T1000 (cell line): ENCODE measurements at regions not wholly inside any gene's neighbourhood (a gene's known extent, or its start where the extent isn't known, plus 50 kb on each side); places are given as distances from the start of the nearest gene placed in this dataset.
A peak's percentile ranks its signal among the peaks of the same experiment; 100 is the strongest.

Experiments
- DNase-seq: peaks from one replicate; lab custom pipeline; 2025; ENCODE audit warnings: mixed read lengths; lab: John Stamatoyannopoulos, UW

- no peak for DNase-seq
Observed at GRCh38 chr4:31059753-31060522, 339.8 kb downstream of the PCDH7 start.

DNA sequence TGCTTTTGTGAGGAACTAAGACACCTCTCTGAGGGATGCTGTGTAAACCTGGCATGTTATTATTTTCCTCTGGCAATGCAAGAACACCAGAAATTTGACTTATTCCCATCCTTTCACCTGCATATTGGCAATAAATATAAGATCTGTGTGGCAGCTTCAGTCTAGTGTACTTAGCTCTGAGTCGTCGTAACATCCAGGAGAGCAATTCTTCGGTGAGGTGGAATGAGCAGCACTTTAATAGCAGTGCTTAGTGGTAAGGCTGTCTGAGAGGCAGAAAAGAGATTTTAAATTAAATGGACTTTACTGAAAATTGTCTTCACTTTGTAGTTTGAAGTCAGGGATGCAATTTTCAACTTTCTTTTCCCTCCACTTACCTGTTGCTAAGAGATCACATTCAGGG is 344.9 kb downstream of the PCDH7 start:
- DNase-seq: no peak

- no peak for DNase-seq
Observed at GRCh38 chr4:31068257-31069075, 348.3 kb downstream of the PCDH7 start.

- DNase-seq: no peak
Observed at GRCh38 chr4:31069151-31069550, 349.0 kb downstream of the PCDH7 start.

DNA sequence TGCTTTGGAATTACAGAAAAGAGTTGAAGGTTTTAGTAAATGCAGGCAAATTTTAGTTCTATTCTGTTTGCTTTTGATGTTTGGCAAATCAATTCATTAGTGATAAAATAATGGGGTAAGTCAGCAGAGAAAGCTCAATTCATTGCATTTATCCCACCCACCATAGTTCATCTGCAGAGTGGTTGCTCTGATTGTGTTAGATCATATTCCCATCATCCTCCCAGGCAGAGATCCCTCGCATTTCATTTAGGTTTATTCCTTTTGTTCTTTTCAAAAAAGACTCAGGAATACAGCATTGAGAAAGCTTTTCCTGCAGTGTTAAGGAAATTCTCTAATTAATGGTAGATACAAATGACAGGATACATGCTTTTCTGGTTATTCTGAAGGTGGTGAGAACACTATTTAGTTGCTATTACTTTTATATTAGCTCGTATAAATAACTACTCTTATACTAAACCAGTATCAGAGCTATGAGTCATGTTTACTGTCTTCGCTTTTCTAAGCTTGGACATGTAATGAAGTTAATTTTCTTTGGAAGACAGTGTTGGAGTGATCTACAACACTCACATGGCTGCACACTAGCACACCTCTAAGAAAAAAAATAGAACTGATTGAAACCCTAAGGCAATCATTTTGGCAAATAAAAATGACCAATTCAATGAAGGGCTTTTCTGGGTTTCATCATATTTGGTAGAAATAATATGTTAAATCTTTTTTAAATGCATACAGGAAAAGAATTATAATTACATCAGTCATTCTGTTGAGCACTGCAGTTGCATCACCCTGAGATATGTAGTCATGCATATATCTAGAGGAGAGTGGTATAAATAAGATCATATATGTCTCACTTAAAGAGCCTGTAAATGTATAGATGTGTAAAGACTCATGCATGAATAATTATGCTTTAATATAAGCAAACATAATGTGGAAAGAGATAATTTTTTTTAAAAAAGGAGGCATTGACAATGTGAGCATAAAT is 351.6 kb downstream of the PCDH7 start:
- DNase-seq: no peak

DNA sequence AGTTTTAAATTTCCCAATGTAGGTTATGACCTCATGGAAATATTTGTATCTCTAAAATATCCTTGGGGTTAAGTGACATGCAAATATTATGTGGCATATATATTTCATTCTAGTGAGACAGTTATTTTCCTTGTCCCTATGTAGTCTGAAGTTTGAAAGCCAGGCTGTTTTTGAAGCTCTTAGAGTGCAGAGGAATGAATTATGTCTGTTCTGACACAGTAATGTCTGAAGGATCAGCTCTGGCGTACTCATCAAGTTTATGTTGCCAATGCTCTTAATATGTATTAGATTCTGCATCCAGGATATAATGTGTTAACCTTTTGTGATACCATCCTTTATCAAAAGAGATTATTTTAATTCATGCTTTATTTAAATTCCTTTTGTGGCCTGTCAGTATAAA is 355.8 kb downstream of the PCDH7 start:
- DNase-seq: no peak

DNA sequence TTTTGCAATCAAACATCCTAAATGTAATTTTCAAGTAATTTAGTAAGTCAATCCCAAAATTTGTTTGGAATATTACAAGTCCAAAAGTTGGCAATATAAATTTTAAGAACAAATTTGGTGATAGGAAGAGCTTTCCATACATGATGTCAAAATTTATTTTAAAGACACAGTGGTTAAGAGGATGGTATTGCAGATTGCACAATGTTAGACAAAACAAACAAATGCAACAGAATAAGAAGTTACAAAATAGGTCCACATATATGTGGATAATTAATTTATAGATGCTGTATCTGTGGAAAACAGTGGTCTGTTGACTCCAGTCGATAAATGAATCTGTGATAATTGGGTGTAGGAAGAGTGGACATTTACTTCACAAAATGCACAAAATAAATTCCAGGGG is 358.5 kb downstream of the PCDH7 start:
- DNase-seq: no peak

- no peak for DNase-seq
Observed at GRCh38 chr4:31080887-31081286, 360.7 kb downstream of the PCDH7 start.

- no peak for DNase-seq
Observed at GRCh38 chr4:31081366-31081765, 361.2 kb downstream of the PCDH7 start.

DNA sequence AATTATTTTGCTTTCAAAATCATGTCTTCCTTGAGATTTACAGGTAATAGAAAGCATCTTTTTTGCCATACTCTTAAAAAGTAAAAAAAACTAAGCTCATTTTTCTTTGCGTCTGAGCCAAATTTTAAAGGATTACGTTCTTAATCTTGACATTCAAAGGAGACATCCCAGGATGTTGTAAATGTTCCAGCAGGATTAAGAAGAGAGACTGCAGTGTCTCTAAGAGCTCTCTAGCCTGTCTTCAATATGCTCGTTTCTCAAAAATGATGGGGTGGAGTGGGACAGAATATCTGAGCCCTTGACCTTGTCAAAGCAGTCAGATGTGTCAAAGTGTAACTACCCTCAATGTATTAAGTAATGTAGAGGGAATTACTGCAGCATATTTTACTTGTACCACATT is 363.3 kb downstream of the PCDH7 start:
- DNase-seq: no peak

DNA sequence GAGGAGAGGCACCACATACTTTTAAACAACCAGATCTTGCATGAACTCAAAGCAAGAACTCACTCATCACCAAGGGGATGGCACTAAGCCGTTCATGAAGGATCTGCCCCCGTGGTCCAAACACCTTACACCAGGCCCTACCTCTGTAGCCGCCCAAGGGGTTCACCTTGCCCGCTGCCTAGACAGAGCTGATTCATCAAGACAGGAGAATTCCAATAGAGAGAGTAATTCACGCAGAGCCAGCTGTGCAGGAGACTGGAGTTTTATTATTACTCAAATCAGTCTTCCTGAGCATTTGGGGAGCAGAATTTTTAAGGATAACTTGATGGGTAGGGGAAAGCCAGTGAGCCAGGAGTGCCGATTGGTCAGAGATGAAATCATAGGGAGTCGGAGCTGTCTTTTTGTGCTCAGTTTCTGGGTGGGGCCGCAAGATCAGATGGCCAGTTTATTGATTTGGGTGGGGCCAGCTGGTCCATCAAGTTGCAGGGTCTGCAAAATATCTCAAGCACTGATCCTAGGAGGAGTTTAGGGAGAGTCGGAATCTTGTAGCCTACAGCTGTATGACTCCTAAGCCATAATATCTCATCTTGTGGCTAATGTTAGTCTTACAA is 364.7 kb downstream of the PCDH7 start:
- DNase-seq: no peak

DNA sequence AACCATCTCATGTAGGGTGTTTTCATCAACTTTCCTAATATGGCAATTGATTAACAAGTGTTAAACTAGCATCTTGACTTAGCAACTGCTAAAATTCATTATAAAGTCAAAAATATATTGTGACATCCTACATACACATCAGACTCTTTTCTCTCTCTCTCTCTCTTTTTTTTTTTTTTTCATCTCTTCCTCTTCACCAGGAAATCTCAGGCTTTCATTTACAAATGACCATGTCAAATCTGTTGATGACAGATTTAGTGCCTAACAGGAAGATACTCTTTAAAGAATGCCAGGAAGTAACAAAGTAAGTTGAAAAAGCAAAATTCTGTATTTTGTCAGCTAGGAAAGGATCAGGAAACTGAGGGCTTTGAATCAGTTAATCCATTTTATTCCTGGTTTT is 365.5 kb downstream of the PCDH7 start:
- DNase-seq: no peak

DNA sequence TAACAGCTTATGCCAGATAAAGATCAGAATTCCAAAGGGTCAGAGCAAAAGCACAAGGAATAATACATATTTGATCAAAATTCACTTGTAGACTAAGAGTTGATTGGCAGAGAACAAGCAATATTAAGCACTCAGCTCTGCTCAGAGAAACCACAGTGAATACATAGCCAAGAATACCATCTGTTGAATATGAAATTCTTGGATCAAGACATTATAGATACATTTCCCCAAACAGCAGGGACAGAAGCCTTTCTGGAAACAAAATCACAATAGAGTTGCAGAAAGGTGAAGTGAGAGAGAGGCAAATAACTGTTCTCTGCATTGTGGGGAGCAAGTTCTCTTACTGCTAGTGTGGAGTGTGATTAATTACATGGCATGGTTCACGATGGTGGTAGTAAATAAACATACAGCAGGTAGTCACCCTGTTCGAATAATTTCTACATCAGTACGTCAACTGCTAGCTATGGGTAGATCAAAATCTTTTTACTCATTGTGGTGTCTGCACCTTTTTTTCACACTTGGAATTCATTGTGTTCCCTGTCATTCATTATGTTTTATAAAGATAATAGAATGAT is 366.7 kb downstream of the PCDH7 start:
- DNase-seq: no peak

DNA sequence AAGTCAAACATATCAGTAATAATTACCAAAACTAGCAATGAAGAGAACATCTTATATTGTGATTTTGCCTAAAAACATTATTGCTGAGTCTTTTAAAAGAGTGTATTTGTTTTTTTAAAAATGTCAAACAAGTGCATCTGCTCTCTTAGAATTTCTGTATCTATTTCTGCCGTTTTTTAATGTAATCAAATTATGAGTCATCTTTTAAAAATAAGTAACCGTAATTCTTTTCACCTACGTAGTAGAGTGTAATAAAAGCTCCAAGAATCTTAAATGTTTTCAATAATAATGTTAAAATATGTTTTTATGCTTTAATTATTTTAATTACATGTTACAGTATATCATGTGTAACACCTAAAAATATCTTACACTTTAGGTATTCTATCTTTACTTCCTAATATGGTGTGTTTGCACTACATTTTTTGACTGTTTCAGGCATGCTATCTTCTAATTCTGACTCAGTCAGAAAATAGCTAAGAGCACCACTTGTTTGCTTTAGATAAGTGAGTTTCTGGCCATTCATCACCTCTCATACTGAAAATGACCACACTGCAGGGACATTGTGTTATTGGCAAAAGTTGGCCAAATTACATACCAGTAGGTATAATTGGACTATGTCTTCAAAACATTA is 368.5 kb downstream of the PCDH7 start:
- DNase-seq: no peak

GRCh38 chr4:31089815-31090214 is 369.6 kb downstream of the PCDH7 start:
- peak; percentile 3 for DNase-seq

DNA sequence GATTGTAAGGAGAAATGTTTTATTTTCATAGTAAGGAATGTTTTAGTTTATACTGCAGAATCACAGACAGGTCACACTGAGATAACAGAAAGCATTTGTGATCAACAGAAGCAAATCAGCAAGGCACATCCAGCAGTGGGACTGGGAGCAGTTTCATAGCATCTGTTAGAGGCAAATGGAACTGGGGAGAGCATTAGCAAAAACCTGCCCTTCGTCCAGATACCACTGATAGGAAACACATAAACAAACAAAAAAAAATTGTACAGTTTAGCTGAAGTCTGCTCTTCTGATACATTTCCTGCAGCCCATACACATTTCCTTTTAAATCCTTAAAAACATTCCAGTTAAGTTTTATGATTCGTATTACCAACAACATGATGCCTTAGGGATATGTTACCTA is 374.3 kb downstream of the PCDH7 start:
- no peak for DNase-seq

- DNase-seq: no peak
Observed at GRCh38 chr4:31097999-31098398, 377.8 kb downstream of the PCDH7 start.

DNA sequence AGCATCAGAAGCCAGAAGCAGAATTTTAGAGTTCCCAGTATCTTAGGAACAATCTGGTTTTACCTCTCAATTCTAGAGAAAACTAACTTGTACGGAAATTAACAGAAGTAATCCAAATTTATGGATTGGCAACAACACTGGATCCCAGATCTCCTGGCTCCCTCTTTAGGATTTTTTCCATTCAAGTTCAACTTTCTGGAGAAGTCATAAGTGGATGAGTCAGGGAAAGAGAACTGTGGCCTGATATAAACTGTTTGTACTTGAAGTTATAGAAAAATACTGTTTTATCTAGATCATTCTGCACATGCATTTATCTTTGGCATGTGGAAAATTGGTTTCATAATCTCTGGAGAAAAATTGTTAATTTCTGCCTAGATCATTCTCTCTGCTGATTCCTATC is 380.4 kb downstream of the PCDH7 start:
- no peak for DNase-seq

DNA sequence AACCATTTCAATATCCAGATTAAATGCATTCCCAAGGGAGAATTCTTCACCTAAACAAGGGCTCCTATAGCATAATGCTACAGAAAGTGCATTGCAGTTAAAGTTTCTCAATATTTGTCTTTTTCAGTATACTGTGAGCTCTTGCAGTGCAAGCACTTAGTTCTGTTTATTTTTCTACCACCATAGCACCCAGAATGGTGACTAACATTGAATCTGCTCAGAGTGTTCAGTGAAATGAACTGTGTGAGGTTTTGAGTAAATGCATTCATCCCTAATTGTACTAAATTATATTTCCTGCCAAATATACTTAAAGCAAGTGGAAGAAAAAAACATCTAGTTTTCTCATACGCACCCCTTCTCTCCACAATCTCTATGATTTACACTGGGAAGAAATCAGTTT is 383.9 kb downstream of the PCDH7 start:
- DNase-seq: no peak

DNA sequence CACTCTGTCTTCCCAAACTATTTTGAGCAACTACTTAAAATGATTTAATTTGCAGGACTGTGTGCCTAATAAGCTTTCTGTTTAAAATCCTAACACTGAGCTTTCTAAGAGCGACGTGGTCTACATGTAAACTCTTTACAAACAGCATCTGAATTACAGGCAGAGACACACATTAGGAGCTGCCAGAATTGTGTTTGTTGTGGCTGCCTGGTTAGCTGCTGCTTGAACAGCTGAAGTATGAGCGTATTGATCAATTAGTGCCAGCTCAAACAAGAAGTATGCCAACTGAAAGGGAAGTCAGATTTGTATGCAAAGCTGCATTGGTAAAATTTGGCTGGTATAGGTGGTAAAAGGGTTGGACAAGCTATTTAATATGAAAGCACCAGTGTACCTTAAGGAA is 384.4 kb downstream of the PCDH7 start:
- DNase-seq: no peak

GRCh38 chr4:31106419-31106818 is 386.2 kb downstream of the PCDH7 start:
- DNase-seq: no peak
